ENCODE measurements at regions not wholly inside any gene's neighbourhood (a gene's known extent, or its start where the extent isn't known, plus 50 kb on each side); places are given as distances from the start of the nearest gene placed in this dataset.

DNA sequence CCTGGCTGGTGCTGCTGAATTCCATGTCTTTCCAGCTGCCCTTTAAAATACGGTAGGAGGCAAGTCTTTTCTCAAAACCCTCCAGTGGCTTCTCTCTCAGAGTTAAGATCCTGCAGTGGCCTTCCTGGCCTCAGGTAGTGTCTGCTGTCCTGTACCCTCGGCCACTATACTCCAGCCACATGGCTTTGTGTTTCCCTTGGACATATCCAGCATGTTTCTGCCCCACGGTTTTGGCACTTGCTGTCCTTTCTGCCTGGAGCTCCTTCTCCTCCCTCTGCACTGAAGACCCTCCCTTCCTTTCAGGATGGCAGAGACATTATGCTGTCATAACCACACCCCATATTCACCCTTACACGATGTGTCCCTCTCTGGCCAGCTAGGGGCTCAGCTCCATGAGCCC is 76.5 kb upstream of the B3GAT1 start:
- Histone ChIP-seq H3K23ac (ENCODE audit: insufficient read length) (no peak overlapping the region), H2AFZ (ENCODE audit: low read length) (no peak overlapping the region), H2BK15ac (ENCODE audit: low read length) (no peak overlapping the region), H3K79me1 (ENCODE audit: low read depth, low read length) (no peaks in the 10 kb centered on the region), H2BK12ac (ENCODE audit: low read depth, low read length) (no peak overlapping the region), H2BK20ac (ENCODE audit: low read length) (no peak overlapping the region), H3K56ac (replicated peaks; ENCODE audit: insufficient read length, low read depth, low read length) (no peak overlapping the region), H4K20me1 (replicated peaks in 1 of 2; ENCODE audit: control insufficient read depth in 1 of 2, insufficient read depth in 2 of 2, low read length in 2 of 2) (no peaks in the 10 kb centered on the region), H4K5ac (ENCODE audit: insufficient read length, low read depth, low read length) (no peak overlapping the region), H3K9me3 (ENCODE audit: insufficient read depth in 2 of 2, low read depth in 1 of 2, low read length in 1 of 2) (no peaks in the 10 kb centered on the region), H2BK5ac (ENCODE audit: low read depth, low read length) (no peak overlapping the region), H3K27ac (ENCODE audit: low read depth, low read length) (no peak overlapping the region), H3K4ac (replicated peaks; ENCODE audit: insufficient read length, low read depth, low read length) (no peak overlapping the region), H4K91ac (replicated peaks; ENCODE audit: insufficient read length, low read length) (no peak overlapping the region), H3K36me3 (ENCODE audit: control insufficient read depth in 2 of 4, insufficient read depth in 4 of 4, low read length in 3 of 4) (no peaks in the 10 kb centered on the region), H3K18ac (ENCODE audit: extremely low read depth, low read length) (no peak overlapping the region), H3K9ac (replicated peaks in 1 of 4; ENCODE audit: extremely low read depth in 1 of 4, low read depth in 3 of 4, low read length in 3 of 4) (no peak overlapping the region), H3K23me2 (ENCODE audit: low read depth, low read length) (no peaks in the 10 kb centered on the region), H2AK5ac (ENCODE audit: low read depth, low read length) (no peak overlapping the region), H4K8ac (ENCODE audit: extremely low read depth, insufficient read depth, low read length) (no peak overlapping the region), H3K27me3 (replicated peaks in 1 of 4; ENCODE audit: control insufficient read depth in 3 of 4, extremely low read depth in 1 of 4, insufficient read depth in 3 of 4, low read length in 3 of 4) (no peaks in the 10 kb centered on the region; a peak in 1 of 7 replicates), H3K4me2 (ENCODE audit: insufficient read depth in 1 of 2, low read depth in 2 of 2, low read length in 2 of 2) (no peak overlapping the region), H3K79me2 (ENCODE audit: control insufficient read depth in 1 of 2, insufficient read depth in 2 of 2, low read length in 2 of 2) (no peaks in the 10 kb centered on the region), H3K14ac (ENCODE audit: insufficient read length) (no peak overlapping the region), H3K4me1 (replicated peaks in 1 of 4; ENCODE audit: control insufficient read depth in 3 of 4, insufficient read depth in 4 of 4, low read length in 3 of 4) (no peaks in the 10 kb centered on the region), H2BK120ac (replicated peaks; ENCODE audit: low read depth, low read length) (no peak overlapping the region), H3K4me3 (ENCODE audit: extremely low read depth in 1 of 4, insufficient read depth in 2 of 4, low read depth in 3 of 4, low read length in 4 of 4) (no peak overlapping the region)
- POLR2A ChIA-PET (ENCODE audit: partially characterized antibody): no interaction called here
- FAIRE-seq (no peak), DNase-seq (ENCODE audit: low read depth in 1 of 2, low spot score in 2 of 2) (no peak)
- CTCF ChIA-PET (ENCODE audit: partially characterized antibody): interaction anchor here (1.0 to 1.4 kb wide), 5 partner anchors 11 to 113 kb away, joined by 3 read pairs; no protein-coding TSS in a partner anchor
- WGBS, 2 experiments (ENCODE audit: extremely low coverage in 1 of 2, insufficient coverage in 1 of 2, insufficient read length in 1 of 2, insufficient replicate concordance in 2 of 2, low coverage in 1 of 2, low lambda C conversion rate in 2 of 2, missing lambda C conversion rate in 1 of 2): 91% methylated on average over 4 of the region's 4 CpGs; no CpG with 5 or more reads in 1 of the 2 experiments
- TF ChIP-seq CBX8 (IDR thresholded peaks at IDR 0.05; ENCODE audit: borderline replicate concordance, low read depth, low read length): no peak
- TF ChIP-seq SP1 (IDR thresholded peaks at IDR 0.05; ENCODE audit: low read depth, low read length): no peak
- no peak for TF ChIP-seq SUZ12 (IDR thresholded peaks at IDR 0.05; ENCODE audit: low read length)
- TF ChIP-seq HDAC6 (IDR thresholded peaks at IDR 0.05; ENCODE audit: low read depth, low read length): no peak
- TF ChIP-seq KDM4A (IDR thresholded peaks at IDR 0.05; ENCODE audit: low read depth, low read length, severe bottlenecking): no peak
